ENCODE measurements at regions not wholly inside any gene's neighbourhood (a gene's known extent, or its start where the extent isn't known, plus 50 kb on each side); places are given as distances from the start of the nearest gene placed in this dataset.

DNA sequence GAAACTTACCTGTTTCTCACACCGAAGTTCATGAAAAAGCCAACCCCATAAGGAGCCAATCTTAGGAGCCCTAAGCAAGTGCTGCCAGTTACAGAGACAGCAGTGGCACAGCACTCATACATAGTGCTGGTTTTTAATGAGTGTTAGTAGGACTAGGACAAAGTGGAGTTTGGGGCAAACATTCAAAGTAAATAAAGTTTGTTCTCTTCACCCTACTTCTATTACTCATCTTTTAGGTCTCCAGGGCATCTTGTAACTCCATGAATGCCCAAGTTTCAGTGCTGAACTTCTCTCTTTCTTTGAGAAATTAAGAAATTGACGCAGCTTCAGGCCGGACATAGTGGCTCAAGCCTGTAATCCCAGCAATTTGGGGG is 584.7 kb downstream of the EBF1 start:
- Histone ChIP-seq H3K4me1 (no peaks in the 10 kb centered on the region), H3K27me3 (no peaks in the 10 kb centered on the region), H3K36me3 (no peaks in the 10 kb centered on the region), H3K4me3 (no peak overlapping the region), H3K9me3 (no peaks in the 10 kb centered on the region), H3K27ac (no peak overlapping the region)
- 91 to 93% methylated on average over 1 to 3 of the region's 3 CpGs for WGBS, 2 donors
- intact Hi-C loops (cut with DNase I): no loop called here
- no peak for DNase-seq
- TF ChIP-seq, protein P1, sequence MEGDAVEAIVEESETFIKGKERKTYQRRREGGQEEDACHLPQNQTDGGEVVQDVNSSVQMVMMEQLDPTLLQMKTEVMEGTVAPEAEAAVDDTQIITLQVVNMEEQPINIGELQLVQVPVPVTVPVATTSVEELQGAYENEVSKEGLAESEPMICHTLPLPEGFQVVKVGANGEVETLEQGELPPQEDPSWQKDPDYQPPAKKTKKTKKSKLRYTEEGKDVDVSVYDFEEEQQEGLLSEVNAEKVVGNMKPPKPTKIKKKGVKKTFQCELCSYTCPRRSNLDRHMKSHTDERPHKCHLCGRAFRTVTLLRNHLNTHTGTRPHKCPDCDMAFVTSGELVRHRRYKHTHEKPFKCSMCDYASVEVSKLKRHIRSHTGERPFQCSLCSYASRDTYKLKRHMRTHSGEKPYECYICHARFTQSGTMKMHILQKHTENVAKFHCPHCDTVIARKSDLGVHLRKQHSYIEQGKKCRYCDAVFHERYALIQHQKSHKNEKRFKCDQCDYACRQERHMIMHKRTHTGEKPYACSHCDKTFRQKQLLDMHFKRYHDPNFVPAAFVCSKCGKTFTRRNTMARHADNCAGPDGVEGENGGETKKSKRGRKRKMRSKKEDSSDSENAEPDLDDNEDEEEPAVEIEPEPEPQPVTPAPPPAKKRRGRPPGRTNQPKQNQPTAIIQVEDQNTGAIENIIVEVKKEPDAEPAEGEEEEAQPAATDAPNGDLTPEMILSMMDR (IDR thresholded peaks at IDR 0.05): no peak
- TF ChIP-seq POLR2A (IDR thresholded peaks at IDR 0.05): no peak

DNA sequence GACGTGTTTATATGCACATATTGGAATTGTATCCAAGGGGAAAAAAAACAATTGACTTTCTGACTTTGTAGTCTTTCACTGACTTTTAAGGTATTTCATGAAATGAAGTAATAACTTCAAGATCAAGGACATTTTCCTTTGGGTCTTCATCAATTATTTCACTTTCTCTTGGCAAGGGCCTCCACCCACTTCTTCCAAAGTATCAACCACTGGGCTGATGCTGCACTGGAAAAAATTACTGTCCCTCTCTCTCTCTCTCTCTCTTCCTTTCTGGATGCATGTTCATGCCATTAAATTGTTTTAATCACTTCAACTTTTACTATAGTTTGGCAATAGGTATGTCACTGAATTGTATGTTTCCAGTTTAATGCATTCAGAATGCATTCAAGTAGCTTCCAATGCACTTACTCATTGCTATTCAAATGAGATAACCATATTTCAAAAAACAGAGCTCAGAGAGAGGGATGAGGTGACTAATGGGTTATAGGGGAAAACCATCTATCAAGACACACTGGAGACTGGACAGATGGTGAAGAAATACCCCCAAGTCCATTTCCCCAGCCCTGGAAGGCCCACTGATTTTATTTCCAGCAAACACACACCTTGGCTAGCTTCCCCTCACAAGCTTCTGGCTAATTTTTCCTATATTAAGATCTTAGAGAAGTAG is 585.3 kb downstream of the EBF1 start:
- no peaks in the 10 kb centered on the region for H3K9me3 ChIP-seq

DNA sequence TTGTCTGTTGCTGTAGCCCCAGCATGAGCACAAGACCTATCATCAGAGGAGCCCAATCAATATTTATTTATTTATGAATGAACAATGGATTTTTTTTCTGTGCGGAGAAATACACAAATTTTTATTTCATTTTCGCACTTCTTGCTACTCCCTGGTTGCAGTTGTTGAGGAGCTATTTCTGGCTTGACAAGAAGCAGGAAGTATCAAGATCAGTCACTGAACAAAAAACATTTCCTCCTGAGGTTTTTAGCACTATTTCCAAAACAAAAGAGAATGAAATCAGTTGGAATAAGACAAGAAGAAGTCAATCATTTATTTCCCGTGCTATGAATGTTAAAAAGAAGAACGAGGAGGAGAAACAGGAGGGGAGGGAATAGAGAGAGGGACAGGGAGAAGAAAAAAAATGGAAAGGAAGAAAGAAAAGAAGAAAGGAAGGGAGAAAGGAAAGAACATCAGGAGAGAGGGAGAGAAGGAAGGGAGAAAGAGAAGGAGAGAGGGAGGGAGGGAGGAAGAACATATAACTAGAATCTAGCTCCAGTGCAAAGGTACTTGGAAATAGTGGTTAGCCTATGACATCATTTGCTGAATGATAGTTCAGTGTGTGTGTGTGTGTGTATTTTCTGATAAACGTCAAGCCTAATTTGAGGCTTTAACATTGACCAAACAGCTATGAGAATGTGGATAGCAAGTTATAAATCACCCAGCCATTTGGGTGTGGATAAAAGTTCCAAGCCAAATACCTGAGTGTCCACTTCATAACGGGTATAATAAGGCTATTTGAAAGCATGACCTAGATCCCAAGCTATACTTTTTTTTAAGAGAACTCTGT is 586.0 kb downstream of the EBF1 start:
- 46 to 48% methylated on average over 6 of the region's 6 CpGs for WGBS, 2 donors
- DNase-seq: no peak
- Histone ChIP-seq H3K4me3 (no peak overlapping the region), H3K36me3 (no peaks in the 10 kb centered on the region), H3K27ac (no peak overlapping the region), H3K27me3 (no peaks in the 10 kb centered on the region), H3K4me1 (no peaks in the 10 kb centered on the region), H3K9me3 (no peaks in the 10 kb centered on the region)
- TF ChIP-seq, protein P1 (IDR thresholded peaks at IDR 0.05): no peak
- no peak for TF ChIP-seq POLR2A (IDR thresholded peaks at IDR 0.05)
- intact Hi-C loops (cut with DNase I): no loop called here

More for the DNA sequence above, 585.3 kb downstream of the EBF1 start:
- no peak for DNase-seq
- no peaks in the 10 kb centered on the region for H3K27me3 ChIP-seq
- H3K4me1 ChIP-seq: no peaks in the 10 kb centered on the region
- no peak overlapping the region for H3K27ac ChIP-seq
- WGBS, 2 donors: 55 to 58% methylated on average over 1 of the region's 1 CpG
- H3K4me3 ChIP-seq: no peak overlapping the region
- intact Hi-C loops (cut with DNase I): no loop called here
- TF ChIP-seq POLR2A (IDR thresholded peaks at IDR 0.05): no peak
- TF ChIP-seq, protein P1 (IDR thresholded peaks at IDR 0.05): no peak
- no peaks in the 10 kb centered on the region for H3K36me3 ChIP-seq

DNA sequence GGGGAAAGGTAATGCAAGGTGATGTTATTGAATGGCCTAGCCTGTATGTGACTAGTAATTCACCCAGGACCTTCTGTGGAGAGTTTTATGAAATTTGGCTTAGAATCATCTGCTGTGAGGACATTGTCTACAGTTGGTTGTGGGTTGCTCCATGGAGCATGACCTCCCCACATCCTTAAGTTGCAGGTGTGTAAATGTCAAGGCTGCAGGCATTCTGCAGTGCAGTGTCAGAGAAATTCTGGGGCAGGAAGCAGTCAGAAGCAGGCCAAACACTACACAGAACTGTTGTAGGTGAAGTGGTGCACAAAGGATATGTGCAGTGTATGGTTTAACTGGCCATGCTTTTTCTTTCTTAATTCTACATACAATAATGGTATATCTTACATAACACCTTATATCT is 588.3 kb downstream of the EBF1 start:
- TF ChIP-seq, protein P1 (IDR thresholded peaks at IDR 0.05): no peak
- TF ChIP-seq POLR2A (IDR thresholded peaks at IDR 0.05): no peak
- no peak for DNase-seq
- peaks cover 0 to 5% (median 0%) of the 10 kb centered on the region in 3 donors for H3K9me3 ChIP-seq
- H3K4me3 ChIP-seq: no peak overlapping the region
- H3K36me3 ChIP-seq: no peaks in the 10 kb centered on the region
- H3K27me3 ChIP-seq: no peaks in the 10 kb centered on the region
- H3K27ac ChIP-seq: no peak overlapping the region
- no peaks in the 10 kb centered on the region for H3K4me1 ChIP-seq
- intact Hi-C loops (cut with DNase I): no loop called here

DNA sequence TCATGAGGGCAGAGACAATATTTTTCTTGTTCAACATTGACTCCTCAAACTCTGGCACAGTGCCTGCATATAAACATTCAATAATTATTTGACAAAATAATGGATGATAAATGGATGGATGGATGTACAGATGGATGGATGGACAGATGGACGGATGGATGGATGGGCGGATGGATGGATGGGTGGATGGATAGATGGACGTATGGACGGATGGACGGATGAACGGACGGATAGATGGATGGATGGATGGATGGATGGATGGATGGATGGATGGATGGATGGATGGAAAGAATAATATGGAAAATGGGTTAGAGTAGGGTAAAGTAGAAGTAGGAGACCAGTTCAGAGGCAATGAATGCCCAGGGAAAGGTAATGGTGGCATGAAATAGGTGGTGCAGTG is 589.2 kb downstream of the EBF1 start:
- intact Hi-C loops (cut with DNase I): no loop called here
- Histone ChIP-seq H3K27me3 (no peaks in the 10 kb centered on the region), H3K9me3 (peaks cover 0 to 13% (median 5%) of the 10 kb centered on the region in 3 donors), H3K36me3 (no peaks in the 10 kb centered on the region), H3K4me1 (no peaks in the 10 kb centered on the region), H3K27ac (no peak overlapping the region), H3K4me3 (no peak overlapping the region)
- no peak for TF ChIP-seq POLR2A (IDR thresholded peaks at IDR 0.05)
- TF ChIP-seq, protein P1 (IDR thresholded peaks at IDR 0.05): no peak
- no peak for DNase-seq
- 46 to 48% methylated on average over 7 of the region's 7 CpGs for WGBS, 2 donors
